ENCODE measurements at regions not wholly inside any gene's neighbourhood (a gene's known extent, or its start where the extent isn't known, plus 50 kb on each side); places are given as distances from the start of the nearest gene placed in this dataset.

DNA sequence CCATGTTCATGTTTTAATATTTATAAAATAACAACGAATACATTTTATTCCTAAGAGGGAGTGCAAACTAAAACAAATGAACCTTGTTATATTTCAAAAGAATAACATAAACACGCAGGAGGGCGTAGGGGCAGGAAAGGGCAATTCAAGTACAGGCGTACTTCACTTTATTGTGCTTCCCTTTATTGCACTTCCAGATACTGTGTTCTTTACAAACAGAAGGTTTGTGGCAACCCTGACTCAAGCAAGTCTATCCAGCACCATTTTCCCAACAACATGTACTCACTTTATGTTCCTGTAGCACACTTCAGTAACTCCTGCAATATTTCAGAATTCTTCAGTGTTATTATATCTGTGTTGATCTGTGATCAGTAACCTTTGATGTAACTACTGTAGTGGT lies 84.6 kb upstream of the PLEKHA5 start:
- H3K4me3 ChIP-seq (ENCODE audit: low read length): no peak overlapping the region
- H3K27ac ChIP-seq (ENCODE audit: low read length): no peak overlapping the region
- H3K9me2 ChIP-seq (replicated peaks; ENCODE audit: low read length): no peaks in the 10 kb centered on the region
- POLR2A ChIA-PET (ENCODE audit: unreplicated experiment): no interaction called here
- intact Hi-C loops (cut with micrococcal nuclease): no loop called here
- H3K9me3 ChIP-seq (ENCODE audit: low read length): no peaks in the 10 kb centered on the region
- ATAC-seq (no peak), DNase-seq (no peak)
- H3K27me3 ChIP-seq (ENCODE audit: low read length): no peaks in the 10 kb centered on the region
- H3K4me2 ChIP-seq (ENCODE audit: low read length): no peak overlapping the region
- H2AFZ ChIP-seq (ENCODE audit: low read length): no peak overlapping the region
- H4K20me1 ChIP-seq (ENCODE audit: low read length): no peaks in the 10 kb centered on the region
- H3K4me1 ChIP-seq (ENCODE audit: insufficient read depth, low read length): no peaks in the 10 kb centered on the region
- CTCF ChIA-PET: no interaction called here
- H3F3A ChIP-seq (ENCODE audit: low read length, unreplicated experiment): no peaks in the 10 kb centered on the region
- no peaks in the 10 kb centered on the region for H3K79me2 ChIP-seq (ENCODE audit: low read length)
- no peak overlapping the region for H3K9ac ChIP-seq (ENCODE audit: low read length)
- no peak for TF ChIP-seq EZH2 (IDR thresholded peaks at IDR 0.05; ENCODE audit: low read length, unreplicated experiment)
- TF ChIP-seq EZH2phosphoT487 (IDR thresholded peaks at IDR 0.05; ENCODE audit: borderline replicate concordance, low read length): no peak
- TF ChIP-seq, protein P1, sequence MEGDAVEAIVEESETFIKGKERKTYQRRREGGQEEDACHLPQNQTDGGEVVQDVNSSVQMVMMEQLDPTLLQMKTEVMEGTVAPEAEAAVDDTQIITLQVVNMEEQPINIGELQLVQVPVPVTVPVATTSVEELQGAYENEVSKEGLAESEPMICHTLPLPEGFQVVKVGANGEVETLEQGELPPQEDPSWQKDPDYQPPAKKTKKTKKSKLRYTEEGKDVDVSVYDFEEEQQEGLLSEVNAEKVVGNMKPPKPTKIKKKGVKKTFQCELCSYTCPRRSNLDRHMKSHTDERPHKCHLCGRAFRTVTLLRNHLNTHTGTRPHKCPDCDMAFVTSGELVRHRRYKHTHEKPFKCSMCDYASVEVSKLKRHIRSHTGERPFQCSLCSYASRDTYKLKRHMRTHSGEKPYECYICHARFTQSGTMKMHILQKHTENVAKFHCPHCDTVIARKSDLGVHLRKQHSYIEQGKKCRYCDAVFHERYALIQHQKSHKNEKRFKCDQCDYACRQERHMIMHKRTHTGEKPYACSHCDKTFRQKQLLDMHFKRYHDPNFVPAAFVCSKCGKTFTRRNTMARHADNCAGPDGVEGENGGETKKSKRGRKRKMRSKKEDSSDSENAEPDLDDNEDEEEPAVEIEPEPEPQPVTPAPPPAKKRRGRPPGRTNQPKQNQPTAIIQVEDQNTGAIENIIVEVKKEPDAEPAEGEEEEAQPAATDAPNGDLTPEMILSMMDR (conservative IDR thresholded peaks at IDR 0.05; ENCODE audit: low read depth, low read length): no peak
- BruUV-seq (replicated peaks): no TSS peak
- no peaks in the 10 kb centered on the region for H3K36me3 ChIP-seq (ENCODE audit: low read depth, low read length)

DNA sequence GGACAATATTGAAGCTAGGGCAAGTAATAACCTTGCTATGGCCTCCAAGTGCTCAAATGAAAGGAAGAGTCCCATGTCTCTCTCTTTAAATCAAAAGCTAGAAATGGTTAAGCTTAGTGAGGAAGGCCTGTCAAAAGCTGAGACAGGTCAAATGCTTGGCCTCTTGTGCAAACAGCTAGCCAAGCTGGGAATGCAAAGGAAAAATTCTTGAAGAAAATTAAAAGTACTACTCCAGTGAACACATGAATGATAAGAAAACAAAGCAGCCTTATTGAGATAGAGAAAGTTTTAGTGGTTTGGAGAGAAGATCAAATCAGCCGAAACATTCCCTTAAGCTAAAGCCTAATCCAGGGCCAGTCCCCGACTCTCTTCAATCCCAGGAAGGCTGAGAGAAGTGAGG lies 84.1 kb upstream of the PLEKHA5 start:
- no peak overlapping the region for H3K4me2 ChIP-seq (ENCODE audit: low read length)
- intact Hi-C loops (cut with micrococcal nuclease): no loop called here
- H2AFZ ChIP-seq (ENCODE audit: low read length): no peak overlapping the region
- DNase-seq (no peak), ATAC-seq (no peak)
- no peak for TF ChIP-seq EZH2phosphoT487 (IDR thresholded peaks at IDR 0.05; ENCODE audit: borderline replicate concordance, low read length)
- TF ChIP-seq EZH2 (IDR thresholded peaks at IDR 0.05; ENCODE audit: low read length, unreplicated experiment): no peak
- TF ChIP-seq, protein P1 (conservative IDR thresholded peaks at IDR 0.05; ENCODE audit: low read depth, low read length): no peak
- no peak overlapping the region for H3K27ac ChIP-seq (ENCODE audit: low read length)
- H3K9me3 ChIP-seq (ENCODE audit: low read length): no peaks in the 10 kb centered on the region
- H3K4me1 ChIP-seq (ENCODE audit: insufficient read depth, low read length): no peaks in the 10 kb centered on the region
- BruUV-seq (replicated peaks): no TSS peak
- H3K27me3 ChIP-seq (ENCODE audit: low read length): no peaks in the 10 kb centered on the region
- ChIA-PET POLR2A (ENCODE audit: unreplicated experiment) (no interaction called here), CTCF (interaction anchor here (0.6 kb wide), 1 partner anchor 78 kb away, joined by 3 read pairs; no protein-coding TSS in a partner anchor)
- no peaks in the 10 kb centered on the region for H3K79me2 ChIP-seq (ENCODE audit: low read length)
- H3K9me2 ChIP-seq (replicated peaks; ENCODE audit: low read length): no peaks in the 10 kb centered on the region
- H4K20me1 ChIP-seq (ENCODE audit: low read length): no peaks in the 10 kb centered on the region
- H3K36me3 ChIP-seq (ENCODE audit: low read depth, low read length): no peaks in the 10 kb centered on the region
- H3F3A ChIP-seq (ENCODE audit: low read length, unreplicated experiment): no peaks in the 10 kb centered on the region
- no peak overlapping the region for H3K9ac ChIP-seq (ENCODE audit: low read length)
- no peak overlapping the region for H3K4me3 ChIP-seq (ENCODE audit: low read length)

DNA sequence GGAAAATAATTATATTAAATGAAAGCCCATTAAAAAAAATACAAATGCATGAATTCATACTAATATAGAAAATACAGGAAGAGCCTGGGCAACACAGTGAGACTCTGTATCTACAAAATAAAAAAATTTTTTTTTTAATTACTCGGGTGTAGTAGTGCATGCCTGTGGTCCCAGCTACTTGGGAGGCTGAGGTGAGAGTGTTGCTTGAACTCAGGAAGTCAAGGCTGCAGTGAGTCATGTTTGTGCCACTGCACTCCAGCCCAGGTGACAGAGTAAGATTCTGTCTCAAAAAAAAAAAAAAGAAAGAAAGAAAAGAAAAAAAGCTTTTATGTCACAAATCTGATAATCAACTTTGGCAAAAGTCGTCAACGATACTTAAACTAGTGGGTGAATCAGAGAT lies 80.6 kb upstream of the PLEKHA5 start:
- Histone ChIP-seq H4K20me1 (ENCODE audit: low read length) (no peaks in the 10 kb centered on the region), H2AFZ (ENCODE audit: low read length) (no peak overlapping the region), H3K79me2 (ENCODE audit: low read length) (no peaks in the 10 kb centered on the region), H3K4me1 (ENCODE audit: insufficient read depth, low read length) (no peaks in the 10 kb centered on the region), H3F3A (ENCODE audit: low read length, unreplicated experiment) (no peaks in the 10 kb centered on the region), H3K4me3 (ENCODE audit: low read length) (no peak overlapping the region), H3K27ac (ENCODE audit: low read length) (no peak overlapping the region), H3K36me3 (ENCODE audit: low read depth, low read length) (no peaks in the 10 kb centered on the region), H3K27me3 (ENCODE audit: low read length) (no peaks in the 10 kb centered on the region), H3K9ac (ENCODE audit: low read length) (no peak overlapping the region), H3K9me3 (ENCODE audit: low read length) (no peaks in the 10 kb centered on the region), H3K9me2 (replicated peaks; ENCODE audit: low read length) (no peaks in the 10 kb centered on the region), H3K4me2 (ENCODE audit: low read length) (no peak overlapping the region)
- CTCF ChIA-PET: no interaction called here
- no TSS peak for BruUV-seq (replicated peaks)
- intact Hi-C loops (cut with micrococcal nuclease): no loop called here
- peak; percentile 10 for DNase-seq
- no peak for TF ChIP-seq EZH2 (IDR thresholded peaks at IDR 0.05; ENCODE audit: low read length, unreplicated experiment)
- TF ChIP-seq EZH2phosphoT487 (IDR thresholded peaks at IDR 0.05; ENCODE audit: borderline replicate concordance, low read length): no peak
- TF ChIP-seq, protein P1 (conservative IDR thresholded peaks at IDR 0.05; ENCODE audit: low read depth, low read length): no peak
- POLR2A ChIA-PET (ENCODE audit: unreplicated experiment): no interaction called here
- ATAC-seq: no peak

Data from PC-3 (cell line).